H1 (cell line): ENCODE measurements at regions not wholly inside any gene's neighbourhood (a gene's known extent, or its start where the extent isn't known, plus 50 kb on each side); places are given as distances from the start of the nearest gene placed in this dataset.

Source experiments
- CTCF ChIA-PET: fragments of 300-600 bp; sonication (Branson Sonifier 250); formaldehyde crosslinking; loops from one replicate; lab custom pipeline; 2021; ENCODE audit not compliant: partially characterized antibody; lab: Charles Lee
- POLR2A ChIA-PET: fragments of 300-600 bp; sonication (Branson Sonifier 250); formaldehyde crosslinking; loops from one replicate; lab custom pipeline; 2021; ENCODE audit warnings: inconsistent platforms; ENCODE audit not compliant: partially characterized antibody; lab: Charles Lee
- DNase-seq, 2 experiments: peaks; one replicate each; pipeline versions ENCODE4 v3.0.0 to v3.0.0-alpha.2; 2010 to 2022; ENCODE audit warnings: low spot score in 2 of 2, low read depth in 1 of 2, mixed read lengths in 1 of 2
- FAIRE-seq: peaks from 2 replicates; lab custom pipeline; 2011; peaks lifted over from hg19 to GRCh38; lab: Jason Lieb, UNC
- H2AFZ ChIP-seq: 2 replicates; pipeline ENCODE4 v1.8.1; 2012; ENCODE audit warnings: low read length, inconsistent platforms
- H2AK5ac ChIP-seq: 2 replicates; pipeline ENCODE4 v1.6.1; 2013; ENCODE audit warnings: low read depth, low read length
- H2BK120ac ChIP-seq: replicated peaks from 2 replicates; pipeline ENCODE3; 2013; ENCODE audit warnings: low read depth, low read length, inconsistent platforms
- H2BK12ac ChIP-seq: 2 replicates; pipeline ENCODE4 v1.6.1; 2013; ENCODE audit warnings: low read depth, low read length
- H2BK15ac ChIP-seq: 2 replicates; pipeline ENCODE4 v1.6.1; 2013; ENCODE audit warnings: low read length
- H2BK20ac ChIP-seq: 2 replicates; pipeline ENCODE4 v1.6.1; 2013; ENCODE audit warnings: low read length
- H2BK5ac ChIP-seq: 2 replicates; pipeline ENCODE4 v1.6.1; 2013; ENCODE audit warnings: low read depth, low read length
- H3K14ac ChIP-seq: 2 replicates; pipeline ENCODE4 v1.6.1; 2013; ENCODE audit warnings: inconsistent platforms; ENCODE audit not compliant: insufficient read length
- H3K18ac ChIP-seq: 2 replicates; pipeline ENCODE4 v1.6.1; 2013; ENCODE audit warnings: low read length; ENCODE audit errors: extremely low read depth
- H3K23ac ChIP-seq: 2 replicates; pipeline ENCODE4 v1.6.1; 2013; ENCODE audit warnings: inconsistent platforms; ENCODE audit not compliant: insufficient read length
- H3K23me2 ChIP-seq: 2 replicates; pipeline ENCODE4 v1.6.1; 2013; ENCODE audit warnings: low read depth, low read length
- H3K27ac ChIP-seq: 2 replicates; pipeline ENCODE4 v1.6.1; 2011; ENCODE audit warnings: low read depth, low read length, inconsistent platforms
- H3K27me3 ChIP-seq, 4 experiments: replicated peaks in 1 of 4; 1 replicate in 1 of 4; 2 replicates in 3 of 4; pipeline versions ENCODE4 v1.6.1 to v1.8.1; 2011 to 2013; ENCODE audit warnings: low read length in 3 of 4, mild to moderate bottlenecking in 3 of 4, inconsistent platforms in 2 of 4, mixed read lengths in 2 of 4, moderate library complexity in 1 of 4; ENCODE audit not compliant: control insufficient read depth in 3 of 4, insufficient read depth in 3 of 4; ENCODE audit errors: extremely low read depth in 1 of 4
- H3K36me3 ChIP-seq, 4 experiments: 2 replicates each; pipeline versions ENCODE4 v1.6.1 to v1.8.1; 2011 to 2013; ENCODE audit warnings: mild to moderate bottlenecking in 4 of 4, low read length in 3 of 4, moderate library complexity in 2 of 4, control low read depth in 1 of 4, inconsistent platforms in 1 of 4; ENCODE audit not compliant: insufficient read depth in 4 of 4, control insufficient read depth in 2 of 4
- H3K4ac ChIP-seq: replicated peaks from 2 replicates; pipeline ENCODE3; 2013; ENCODE audit warnings: low read length, low read depth, mixed read lengths, inconsistent platforms; ENCODE audit not compliant: insufficient read length
- H3K4me1 ChIP-seq, 4 experiments: replicated peaks in 1 of 4; 1 replicate in 1 of 4; 2 replicates in 3 of 4; pipeline versions ENCODE4 v1.6.1 to v1.8.1; 2011 to 2013; ENCODE audit warnings: low read length in 3 of 4, inconsistent platforms in 2 of 4, mixed read lengths in 1 of 4; ENCODE audit not compliant: insufficient read depth in 4 of 4, control insufficient read depth in 3 of 4
- H3K4me2 ChIP-seq, 2 experiments: 2 replicates each; pipeline versions ENCODE4 v1.6.1 to v1.8.1; 2011 to 2013; ENCODE audit warnings: low read depth in 2 of 2, low read length in 2 of 2, control low read depth in 1 of 2, inconsistent platforms in 1 of 2, mild to moderate bottlenecking in 1 of 2; ENCODE audit not compliant: insufficient read depth in 1 of 2
- H3K4me3 ChIP-seq, 4 experiments: fragments of 200-600, 300-600 bp in 1 of 4; sonication (generic), shearing (Covaris generic), sonication (Bioruptor Twin) in 1 of 4; 2 replicates each; pipeline versions ENCODE4 v1.5.1 to v1.8.1; 2011 to 2016; ENCODE audit warnings: low read length in 4 of 4, low read depth in 3 of 4, control low read depth in 2 of 4, inconsistent platforms in 2 of 4, mild to moderate bottlenecking in 2 of 4, mixed read lengths in 1 of 4, moderate library complexity in 1 of 4; ENCODE audit not compliant: insufficient read depth in 2 of 4; ENCODE audit errors: extremely low read depth in 1 of 4
- H3K56ac ChIP-seq: replicated peaks from 2 replicates; pipeline ENCODE3; 2013; ENCODE audit warnings: low read depth, mild to moderate bottlenecking, mixed read lengths, low read length, inconsistent platforms; ENCODE audit not compliant: insufficient read length
- H3K79me1 ChIP-seq: 2 replicates; pipeline ENCODE4 v1.6.1; 2013; ENCODE audit warnings: low read depth, low read length, control low read depth
- H3K79me2 ChIP-seq, 2 experiments: 2 replicates each; pipeline versions ENCODE4 v1.6.1 to v1.8.1; 2012 to 2013; ENCODE audit warnings: low read length in 2 of 2, mild to moderate bottlenecking in 2 of 2, inconsistent platforms in 1 of 2; ENCODE audit not compliant: insufficient read depth in 2 of 2, control insufficient read depth in 1 of 2
- H3K9ac ChIP-seq, 4 experiments: replicated peaks in 1 of 4; 1 replicate in 1 of 4; 2 replicates in 3 of 4; pipeline versions ENCODE4 v1.6.1 to v1.8.1; 2011 to 2013; ENCODE audit warnings: low read depth in 3 of 4, low read length in 3 of 4, control low read depth in 2 of 4, mild to moderate bottlenecking in 2 of 4, moderate library complexity in 2 of 4, inconsistent platforms in 1 of 4; ENCODE audit errors: extremely low read depth in 1 of 4
- H3K9me3 ChIP-seq, 2 experiments: 2 replicates each; pipeline versions ENCODE4 v1.6.1 to v1.8.1; 2012 to 2013; ENCODE audit warnings: mild to moderate bottlenecking in 2 of 2, moderate library complexity in 2 of 2, control low read depth in 1 of 2, inconsistent platforms in 1 of 2, low read depth in 1 of 2, low read length in 1 of 2, mixed read lengths in 1 of 2; ENCODE audit not compliant: insufficient read depth in 2 of 2
- H4K20me1 ChIP-seq, 2 experiments: replicated peaks in 1 of 2; 2 replicates each; pipeline versions ENCODE3 to v1.8.1; 2011 to 2013; ENCODE audit warnings: inconsistent platforms in 2 of 2, low read length in 2 of 2, mild to moderate bottlenecking in 1 of 2; ENCODE audit not compliant: insufficient read depth in 2 of 2, control insufficient read depth in 1 of 2
- H4K5ac ChIP-seq: 2 replicates; pipeline ENCODE4 v1.6.1; 2013; ENCODE audit warnings: low read length, low read depth, mixed read lengths, inconsistent platforms; ENCODE audit not compliant: insufficient read length
- H4K8ac ChIP-seq: 2 replicates; pipeline ENCODE4 v1.8.0; 2013; ENCODE audit warnings: mild to moderate bottlenecking, moderate library complexity, low read length, inconsistent platforms; ENCODE audit not compliant: insufficient read depth; ENCODE audit errors: extremely low read depth
- H4K91ac ChIP-seq: replicated peaks from 2 replicates; pipeline ENCODE3; 2013; ENCODE audit warnings: low read length, mixed read lengths, inconsistent platforms; ENCODE audit not compliant: insufficient read length
- ASH2L ChIP-seq: fragments of 200-600, 300-600 bp; sonication (generic); IDR thresholded peaks from one replicate; pipeline ENCODE4 v1.7.1; 2017; ENCODE audit warnings: low read length
- RAD21 ChIP-seq, 2 experiments: IDR thresholded peaks in 1 of 2; conservative IDR thresholded peaks in 1 of 2; 2 replicates each; pipeline ENCODE4 v1.6.1; 2011; ENCODE audit warnings: low read depth in 2 of 2, low read length in 2 of 2, improper control_type of control experiment in 1 of 2, inconsistent platforms in 1 of 2, mild to moderate bottlenecking in 1 of 2, moderate library complexity in 1 of 2
- SIN3A ChIP-seq, 2 experiments: IDR thresholded peaks in 1 of 2; conservative IDR thresholded peaks in 1 of 2; 2 replicates each; pipeline ENCODE4 v1.6.1; 2011 to 2012; ENCODE audit warnings: low read length in 2 of 2, improper control_type of control experiment in 1 of 2, low read depth in 1 of 2, mild to moderate bottlenecking in 1 of 2
- WGBS, 2 experiments: shearing (Covaris generic) in 1 of 2; methylation state at CpG; one replicate each; pipeline versions ENCODE4 v1.1.6 to v1.1.7; 2013 to 2015; ENCODE audit warnings: low lambda C conversion rate in 2 of 2, mixed read lengths in 2 of 2, inconsistent platforms in 1 of 2, low coverage in 1 of 2, missing lambda C conversion rate in 1 of 2; ENCODE audit not compliant: insufficient replicate concordance in 2 of 2, insufficient coverage in 1 of 2, insufficient read length in 1 of 2; ENCODE audit errors: extremely low coverage in 1 of 2, missing lambda C conversion rate in 1 of 2; 5-methylcytosine and 5-hydroxymethylcytosine counted together
- TF ChIP-seq, protein P1 (sequence below), 3 experiments: IDR thresholded peaks; 1 replicate in 2 of 3; 2 replicates in 1 of 3; pipeline versions ENCODE4 v1.5.1 to v1.6.1; 2011; ENCODE audit warnings: low read length in 3 of 3, mild to moderate bottlenecking in 3 of 3, inconsistent platforms in 2 of 3, low read depth in 1 of 3, moderate library complexity in 1 of 3; ENCODE audit not compliant: insufficient read depth in 1 of 3; ENCODE audit errors: control extremely low read depth in 1 of 3

DNA sequence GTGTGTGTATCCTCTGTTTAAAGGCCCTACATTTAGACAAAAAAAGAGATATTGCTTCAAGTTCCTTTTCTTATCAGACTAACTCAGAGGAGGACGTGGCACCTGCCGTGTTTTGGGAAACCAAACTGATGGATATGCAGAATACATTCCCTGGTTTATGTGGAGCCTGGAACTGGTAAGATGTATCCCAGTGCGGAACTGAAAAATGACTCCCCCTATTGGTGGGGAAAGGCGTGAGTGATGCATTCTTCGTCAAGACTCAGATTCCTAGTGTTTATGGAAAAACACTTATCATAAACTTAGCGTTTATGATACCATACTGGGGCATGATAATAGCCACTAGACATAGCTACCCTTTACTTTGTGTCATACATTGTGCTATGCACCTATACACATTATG lies 154.2 kb downstream of the ZNF326 start:
- Histone ChIP-seq H3K9ac (no peak overlapping the region), H3K4me1 (no peaks in the 10 kb centered on the region), H2AK5ac (no peak overlapping the region), H3K18ac (no peak overlapping the region), H3K23me2 (no peaks in the 10 kb centered on the region), H2BK12ac (no peak overlapping the region), H3K79me1 (no peaks in the 10 kb centered on the region), H3K79me2 (no peaks in the 10 kb centered on the region), H2BK20ac (no peak overlapping the region), H3K36me3 (no peaks in the 10 kb centered on the region), H2AFZ (no peak overlapping the region), H2BK120ac (no peak overlapping the region), H3K14ac (no peak overlapping the region), H3K4ac (no peak overlapping the region), H2BK5ac (no peak overlapping the region), H4K8ac (no peak overlapping the region), H4K20me1 (no peaks in the 10 kb centered on the region), H3K4me3 (no peak overlapping the region), H3K56ac (no peak overlapping the region), H2BK15ac (no peak overlapping the region), H3K23ac (no peak overlapping the region), H4K91ac (no peak overlapping the region), H3K9me3 (no peaks in the 10 kb centered on the region), H3K27me3 (no peaks in the 10 kb centered on the region), H3K4me2 (no peak overlapping the region), H3K27ac (no peak overlapping the region), H4K5ac (no peak overlapping the region)
- WGBS, 2 experiments, result 57% methylated on average over 6 of the region's 6 CpGs; no CpG with 5 or more reads in 1 of the 2 experiments
- ChIA-PET CTCF (interaction anchor here (0.5 to 4.6 kb wide), 12 partner anchors 15 to 1161 kb away, joined by 3 to 36 read pairs (median 4); no protein-coding TSS in a partner anchor), POLR2A (no interaction called here)
- peak; percentile 81 for FAIRE-seq
- TF ChIP-seq, protein P1, sequence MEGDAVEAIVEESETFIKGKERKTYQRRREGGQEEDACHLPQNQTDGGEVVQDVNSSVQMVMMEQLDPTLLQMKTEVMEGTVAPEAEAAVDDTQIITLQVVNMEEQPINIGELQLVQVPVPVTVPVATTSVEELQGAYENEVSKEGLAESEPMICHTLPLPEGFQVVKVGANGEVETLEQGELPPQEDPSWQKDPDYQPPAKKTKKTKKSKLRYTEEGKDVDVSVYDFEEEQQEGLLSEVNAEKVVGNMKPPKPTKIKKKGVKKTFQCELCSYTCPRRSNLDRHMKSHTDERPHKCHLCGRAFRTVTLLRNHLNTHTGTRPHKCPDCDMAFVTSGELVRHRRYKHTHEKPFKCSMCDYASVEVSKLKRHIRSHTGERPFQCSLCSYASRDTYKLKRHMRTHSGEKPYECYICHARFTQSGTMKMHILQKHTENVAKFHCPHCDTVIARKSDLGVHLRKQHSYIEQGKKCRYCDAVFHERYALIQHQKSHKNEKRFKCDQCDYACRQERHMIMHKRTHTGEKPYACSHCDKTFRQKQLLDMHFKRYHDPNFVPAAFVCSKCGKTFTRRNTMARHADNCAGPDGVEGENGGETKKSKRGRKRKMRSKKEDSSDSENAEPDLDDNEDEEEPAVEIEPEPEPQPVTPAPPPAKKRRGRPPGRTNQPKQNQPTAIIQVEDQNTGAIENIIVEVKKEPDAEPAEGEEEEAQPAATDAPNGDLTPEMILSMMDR (IDR thresholded peaks at IDR 0.05; ENCODE audit: control extremely low read depth in 1 of 3, insufficient read depth in 1 of 3, low read depth in 1 of 3, low read length in 3 of 3), result peak; percentile 21 to 75 (median 52)
- TF ChIP-seq RAD21 (IDR thresholded peaks at IDR 0.05 in 1 of 2, conservative IDR thresholded peaks at IDR 0.05 in 1 of 2; ENCODE audit: low read depth in 2 of 2, low read length in 2 of 2) (peak; percentile 53 to 56), SIN3A (conservative IDR thresholded peaks at IDR 0.05 in 1 of 2, IDR thresholded peaks at IDR 0.05 in 1 of 2; ENCODE audit: low read depth in 1 of 2, low read length in 2 of 2) (no peak), ASH2L (no peak)
- peak in 1 of 2 experiments; percentile 61 for DNase-seq
